ENCODE measurements at regions not wholly inside any gene's neighbourhood (a gene's known extent, or its start where the extent isn't known, plus 50 kb on each side); places are given as distances from the start of the nearest gene placed in this dataset.

GRCh38 chr1:108053270-108054013 is 88.5 kb upstream of the VAV3 start:
- TF ChIP-seq EZH2phosphoT487 (IDR thresholded peaks at IDR 0.05; ENCODE audit: borderline replicate concordance, low read depth, low read length) (no peak), CTCF (conservative IDR thresholded peaks at IDR 0.05; ENCODE audit: low read length) (no peak)
